PC-3 (cell line): ENCODE measurements at regions not wholly inside any gene's neighbourhood (a gene's known extent, or its start where the extent isn't known, plus 50 kb on each side); places are given as distances from the start of the nearest gene placed in this dataset.

Experiments
- CTCF ChIP-seq: fragments of 300-600 bp; sonication (generic); conservative IDR thresholded peaks from 2 replicates; pipeline ENCODE4 v1.5.1; 2017; ENCODE audit warnings: antibody characterized with exemption, low read depth, mild to moderate bottlenecking, low read length
- EZH2 ChIP-seq: fragments of 300-600 bp; sonication (generic); IDR thresholded peaks from one replicate; pipeline ENCODE4 v1.6.1; 2017; ENCODE audit warnings: antibody characterized with exemption, mild to moderate bottlenecking, low read length; ENCODE audit not compliant: unreplicated experiment

- no peak for TF ChIP-seq CTCF
- no peak for TF ChIP-seq EZH2
Observed at GRCh38 chr12:19719672-19720071, 280.4 kb downstream of the AEBP2 start.
